ENCODE measurements at regions not wholly inside any gene's neighbourhood (a gene's known extent, or its start where the extent isn't known, plus 50 kb on each side); places are given as distances from the start of the nearest gene placed in this dataset.
"Not testable (repeated sequence)": the region's sequence is repeated elsewhere in the genome, so short reads cannot be mapped to it uniquely, and the experiment has no call there.

DNA sequence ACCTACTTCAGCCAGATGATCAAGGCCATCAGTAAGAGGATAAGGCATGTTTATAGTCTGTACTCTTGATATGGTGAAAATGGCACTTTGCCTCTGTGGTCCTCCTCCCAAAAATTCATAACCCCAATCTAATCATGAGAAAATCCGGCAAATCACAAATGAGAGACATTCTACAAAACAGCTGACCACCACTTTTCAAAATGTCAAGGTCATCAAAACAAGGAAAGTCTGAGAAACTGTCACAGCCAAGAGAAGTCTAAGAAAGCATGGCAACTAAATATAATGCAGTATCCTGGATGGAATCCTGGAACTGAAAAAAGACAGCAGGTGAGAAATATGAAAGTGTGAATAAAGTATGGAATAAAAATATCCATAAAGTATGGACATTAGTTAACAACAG, 226.6 kb upstream of the INTU start:
- Histone ChIP-seq H3K4me3 (ENCODE audit: low read depth, low read length) (no peak overlapping the region), H3K9ac (ENCODE audit: low read depth, low read length) (no peak overlapping the region), H3K9me3 (ENCODE audit: control insufficient read depth, insufficient read depth, low read length) (peaks cover 7% of the 10 kb centered on the region), H3K36me3 (ENCODE audit: control insufficient read depth, insufficient read depth, low read length) (no peaks in the 10 kb centered on the region), H3K27me3 (ENCODE audit: control insufficient read depth, insufficient read depth, low read length) (no peaks in the 10 kb centered on the region), H3K4me1 (ENCODE audit: control insufficient read depth, insufficient read depth, low read length) (no peaks in the 10 kb centered on the region)

DNA sequence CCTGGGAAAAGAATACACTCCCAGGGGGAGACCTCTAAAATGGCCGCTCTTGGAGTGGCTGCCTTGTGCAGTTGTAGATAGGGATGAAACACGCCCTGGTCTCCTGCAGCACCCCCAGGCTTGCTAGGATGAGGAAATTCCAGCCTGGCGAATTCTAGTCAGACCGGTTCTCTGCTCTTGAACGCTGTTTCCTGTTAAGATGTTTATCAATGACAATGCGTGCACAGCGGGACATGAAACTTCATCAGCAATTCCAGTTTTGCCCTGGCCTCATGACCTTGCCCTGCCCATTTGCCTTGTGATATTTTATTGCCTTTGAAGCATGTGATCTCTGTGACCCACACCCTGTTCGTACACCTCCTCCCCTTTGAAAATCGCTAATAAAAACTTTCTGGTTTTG, 225.2 kb upstream of the INTU start:
- H3K36me3 ChIP-seq (ENCODE audit: control insufficient read depth, insufficient read depth, low read length); H3K4me3 ChIP-seq (ENCODE audit: low read depth, low read length); H3K9me3 ChIP-seq (ENCODE audit: control insufficient read depth, insufficient read depth, low read length); H3K9ac ChIP-seq (ENCODE audit: low read depth, low read length); H3K4me1 ChIP-seq (ENCODE audit: control insufficient read depth, insufficient read depth, low read length); H3K27me3 ChIP-seq (ENCODE audit: control insufficient read depth, insufficient read depth, low read length): not testable (repeated sequence)

DNA sequence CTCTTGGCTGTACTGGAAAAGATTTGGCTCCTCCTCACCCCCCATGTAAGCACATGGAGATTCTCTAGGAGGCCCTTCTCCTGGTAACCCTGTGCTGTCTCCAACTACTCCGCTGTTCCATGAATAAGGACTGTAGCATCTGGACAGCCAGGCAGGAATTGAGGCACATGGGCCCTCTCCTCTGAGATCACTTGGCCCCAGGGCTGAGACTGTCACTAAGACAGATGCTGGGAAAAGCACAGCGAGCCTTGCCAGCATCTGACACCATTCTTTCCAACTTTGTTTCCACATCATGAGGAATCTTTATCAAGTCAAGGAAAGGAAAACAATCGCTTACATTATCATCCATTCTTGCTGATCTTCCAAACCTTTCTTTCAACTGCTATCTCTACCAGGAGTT, 222.6 kb upstream of the INTU start:
- Histone ChIP-seq H3K4me3 (ENCODE audit: low read depth, low read length) (no peak overlapping the region), H3K36me3 (ENCODE audit: control insufficient read depth, insufficient read depth, low read length) (no peaks in the 10 kb centered on the region), H3K9me3 (ENCODE audit: control insufficient read depth, insufficient read depth, low read length) (peaks cover 7% of the 10 kb centered on the region), H3K9ac (ENCODE audit: low read depth, low read length) (no peak overlapping the region), H3K4me1 (ENCODE audit: control insufficient read depth, insufficient read depth, low read length) (no peaks in the 10 kb centered on the region), H3K27me3 (ENCODE audit: control insufficient read depth, insufficient read depth, low read length) (no peaks in the 10 kb centered on the region)

DNA sequence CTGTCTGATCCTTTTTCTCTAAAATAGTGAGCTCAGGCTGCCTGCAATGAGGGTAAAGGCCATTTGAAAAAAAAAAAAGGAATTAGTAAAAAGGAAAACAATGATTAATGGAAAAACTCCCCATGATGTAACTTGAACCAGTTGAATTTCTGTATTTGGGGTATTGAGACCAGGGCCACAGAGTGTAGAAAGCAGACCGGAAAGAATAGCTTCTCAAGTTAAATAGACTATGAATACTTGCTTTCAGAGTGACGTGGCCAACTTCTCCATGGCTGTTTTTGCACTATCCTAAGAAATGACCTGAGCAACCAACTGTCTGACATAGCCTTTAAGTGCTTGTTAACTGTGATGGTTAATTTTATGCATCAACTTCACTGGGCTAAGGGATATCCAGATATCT, 222.1 kb upstream of the INTU start:
- no peak overlapping the region for H3K9ac ChIP-seq (ENCODE audit: low read depth, low read length)
- peaks cover 7% of the 10 kb centered on the region for H3K9me3 ChIP-seq (ENCODE audit: control insufficient read depth, insufficient read depth, low read length)
- no peaks in the 10 kb centered on the region for H3K36me3 ChIP-seq (ENCODE audit: control insufficient read depth, insufficient read depth, low read length)
- no peaks in the 10 kb centered on the region for H3K27me3 ChIP-seq (ENCODE audit: control insufficient read depth, insufficient read depth, low read length)
- no peak overlapping the region for H3K4me3 ChIP-seq (ENCODE audit: low read depth, low read length)
- no peaks in the 10 kb centered on the region for H3K4me1 ChIP-seq (ENCODE audit: control insufficient read depth, insufficient read depth, low read length)

GRCh38 chr4:127414951-127415606, 217.7 kb upstream of the INTU start:
- H3K9ac ChIP-seq (ENCODE audit: low read depth, low read length) = no peak overlapping the region
- no peaks in the 10 kb centered on the region for H3K9me3 ChIP-seq (ENCODE audit: control insufficient read depth, insufficient read depth, low read length)
- no peaks in the 10 kb centered on the region for H3K36me3 ChIP-seq (ENCODE audit: control insufficient read depth, insufficient read depth, low read length)
- no peaks in the 10 kb centered on the region for H3K4me1 ChIP-seq (ENCODE audit: control insufficient read depth, insufficient read depth, low read length)
- H3K27me3 ChIP-seq (ENCODE audit: control insufficient read depth, insufficient read depth, low read length) = no peaks in the 10 kb centered on the region
- no peak overlapping the region for H3K4me3 ChIP-seq (ENCODE audit: low read depth, low read length)

GRCh38 chr4:127416115-127416514, 216.6 kb upstream of the INTU start:
- H3K27me3 ChIP-seq (ENCODE audit: control insufficient read depth, insufficient read depth, low read length) = no peaks in the 10 kb centered on the region
- H3K4me1 ChIP-seq (ENCODE audit: control insufficient read depth, insufficient read depth, low read length) = no peaks in the 10 kb centered on the region
- no peaks in the 10 kb centered on the region for H3K36me3 ChIP-seq (ENCODE audit: control insufficient read depth, insufficient read depth, low read length)
- no peak overlapping the region for H3K9ac ChIP-seq (ENCODE audit: low read depth, low read length)
- H3K9me3 ChIP-seq (ENCODE audit: control insufficient read depth, insufficient read depth, low read length) = no peaks in the 10 kb centered on the region
- H3K4me3 ChIP-seq (ENCODE audit: low read depth, low read length) = no peak overlapping the region

DNA sequence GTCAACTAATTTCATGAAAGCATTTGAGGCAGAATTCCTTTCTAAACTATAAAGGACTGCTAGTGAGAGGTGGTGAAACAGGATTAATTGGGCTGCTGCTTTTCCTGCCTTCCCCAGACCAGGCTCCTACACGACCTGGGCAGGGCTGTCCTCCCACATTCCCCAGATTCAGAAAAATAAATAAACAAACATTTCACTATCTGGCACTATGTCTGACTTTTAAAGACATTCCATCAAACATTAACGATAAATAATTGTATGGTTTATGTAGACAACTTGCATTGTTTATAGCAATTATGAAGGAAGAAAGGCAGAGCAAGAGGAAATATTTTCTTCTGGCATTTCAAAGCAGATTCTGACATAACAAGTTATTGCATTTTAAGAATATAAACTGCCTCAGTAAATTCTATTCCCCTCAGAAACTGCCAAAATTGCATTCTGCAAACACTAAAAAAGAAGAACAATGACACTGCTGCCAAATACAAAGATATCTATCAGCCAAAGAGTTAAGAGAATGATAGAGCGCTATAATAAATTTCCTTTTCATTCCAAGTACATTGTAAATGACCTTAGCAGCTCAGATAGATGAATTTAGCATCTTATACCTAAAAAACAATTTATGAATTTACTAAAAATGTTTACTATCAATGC, 214.7 kb upstream of the INTU start:
- Histone ChIP-seq H3K36me3 (ENCODE audit: control insufficient read depth, insufficient read depth, low read length) (no peaks in the 10 kb centered on the region), H3K4me3 (ENCODE audit: low read depth, low read length) (no peak overlapping the region), H3K9ac (ENCODE audit: low read depth, low read length) (no peak overlapping the region), H3K27me3 (ENCODE audit: control insufficient read depth, insufficient read depth, low read length) (no peaks in the 10 kb centered on the region), H3K4me1 (ENCODE audit: control insufficient read depth, insufficient read depth, low read length) (no peaks in the 10 kb centered on the region), H3K9me3 (ENCODE audit: control insufficient read depth, insufficient read depth, low read length) (no peaks in the 10 kb centered on the region)

DNA sequence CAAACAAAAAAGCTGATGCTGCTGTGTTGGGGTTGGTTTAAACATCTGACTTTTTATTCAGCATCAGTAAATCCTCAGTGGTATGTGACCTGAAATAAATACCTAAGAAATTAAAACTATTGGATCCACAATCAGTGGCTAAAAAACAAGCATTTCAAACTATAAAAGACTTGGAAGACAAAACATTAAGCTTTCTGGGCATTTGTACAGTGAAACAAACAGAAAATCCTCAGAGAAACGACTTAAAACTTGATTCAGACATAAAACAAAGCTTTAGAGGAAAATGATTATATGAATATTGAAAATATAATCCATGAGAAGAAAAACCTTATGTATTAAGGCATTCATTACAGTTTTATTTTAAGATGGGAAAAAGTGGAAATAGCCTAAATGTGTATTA, 213.3 kb upstream of the INTU start:
- Histone ChIP-seq H3K4me1 (ENCODE audit: control insufficient read depth, insufficient read depth, low read length) (no peaks in the 10 kb centered on the region), H3K9ac (ENCODE audit: low read depth, low read length) (no peak overlapping the region), H3K27me3 (ENCODE audit: control insufficient read depth, insufficient read depth, low read length) (no peaks in the 10 kb centered on the region), H3K9me3 (ENCODE audit: control insufficient read depth, insufficient read depth, low read length) (no peaks in the 10 kb centered on the region), H3K4me3 (ENCODE audit: low read depth, low read length) (no peak overlapping the region), H3K36me3 (ENCODE audit: control insufficient read depth, insufficient read depth, low read length) (no peaks in the 10 kb centered on the region)

GRCh38 chr4:127421437-127421836, 211.3 kb upstream of the INTU start:
- Histone ChIP-seq H3K36me3 (ENCODE audit: control insufficient read depth, insufficient read depth, low read length) (no peaks in the 10 kb centered on the region), H3K9me3 (ENCODE audit: control insufficient read depth, insufficient read depth, low read length) (no peaks in the 10 kb centered on the region), H3K4me3 (ENCODE audit: low read depth, low read length) (no peak overlapping the region), H3K9ac (ENCODE audit: low read depth, low read length) (no peak overlapping the region), H3K27me3 (ENCODE audit: control insufficient read depth, insufficient read depth, low read length) (no peaks in the 10 kb centered on the region), H3K4me1 (ENCODE audit: control insufficient read depth, insufficient read depth, low read length) (no peaks in the 10 kb centered on the region)

DNA sequence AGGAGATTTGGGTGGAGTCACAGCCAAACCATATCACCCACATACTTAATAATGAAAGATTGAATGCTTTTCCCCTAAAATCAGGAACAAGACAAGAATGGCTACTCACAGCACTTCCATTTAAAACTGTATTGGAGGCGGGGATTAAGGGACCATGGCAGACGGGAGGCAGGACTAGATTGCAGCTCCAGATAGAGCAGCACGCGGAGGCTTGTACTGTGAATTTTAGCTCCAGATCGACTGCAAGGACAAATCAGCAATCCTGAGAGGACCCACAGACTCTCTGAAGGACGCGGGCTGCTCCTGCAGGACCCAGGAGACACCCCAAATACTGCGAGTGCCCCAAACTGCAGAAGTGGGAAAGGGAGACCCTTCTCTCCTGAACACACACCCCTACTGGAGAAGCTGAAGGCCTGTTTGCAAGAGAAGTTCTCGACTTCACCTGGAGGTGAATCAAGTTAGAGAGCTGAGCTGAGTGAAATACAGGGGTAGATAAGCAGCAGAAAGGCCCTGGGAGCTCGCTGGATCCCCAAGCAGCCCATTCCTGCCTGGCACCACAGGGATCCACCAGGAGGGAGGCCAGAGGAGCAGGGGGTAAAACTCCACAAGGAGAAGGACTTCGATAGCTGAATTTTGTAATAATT, 207.4 kb upstream of the INTU start:
- H3K4me1 ChIP-seq (ENCODE audit: control insufficient read depth, insufficient read depth, low read length) = no peaks in the 10 kb centered on the region
- no peaks in the 10 kb centered on the region for H3K9me3 ChIP-seq (ENCODE audit: control insufficient read depth, insufficient read depth, low read length)
- no peaks in the 10 kb centered on the region for H3K36me3 ChIP-seq (ENCODE audit: control insufficient read depth, insufficient read depth, low read length)
- H3K9ac ChIP-seq (ENCODE audit: low read depth, low read length) = no peak overlapping the region
- H3K4me3 ChIP-seq (ENCODE audit: low read depth, low read length) = no peak overlapping the region
- no peaks in the 10 kb centered on the region for H3K27me3 ChIP-seq (ENCODE audit: control insufficient read depth, insufficient read depth, low read length)

DNA sequence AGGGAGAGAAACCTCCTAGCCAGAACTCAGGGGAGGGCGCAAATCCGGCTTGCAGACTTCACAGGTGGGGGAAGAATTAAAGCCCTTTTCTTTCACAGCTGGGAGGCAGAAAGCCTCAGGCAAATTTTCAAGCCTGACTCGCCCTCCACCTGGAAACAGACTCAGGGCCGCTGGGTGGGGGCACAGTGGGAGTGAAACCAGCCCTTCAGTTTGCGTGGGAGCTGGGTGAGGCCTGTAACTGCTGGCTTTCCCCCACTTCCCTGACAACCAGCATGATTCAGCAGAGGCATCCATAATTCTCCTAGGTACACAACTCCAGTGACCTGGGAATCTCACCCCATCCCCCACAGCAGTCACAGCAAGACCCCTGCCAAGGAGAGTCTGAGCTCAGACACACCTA, 206.9 kb upstream of the INTU start:
- H3K9ac ChIP-seq (ENCODE audit: low read depth, low read length) = no peak overlapping the region
- no peak overlapping the region for H3K4me3 ChIP-seq (ENCODE audit: low read depth, low read length)
- no peaks in the 10 kb centered on the region for H3K27me3 ChIP-seq (ENCODE audit: control insufficient read depth, insufficient read depth, low read length)
- H3K9me3 ChIP-seq (ENCODE audit: control insufficient read depth, insufficient read depth, low read length) = no peaks in the 10 kb centered on the region
- H3K4me1 ChIP-seq (ENCODE audit: control insufficient read depth, insufficient read depth, low read length) = no peaks in the 10 kb centered on the region
- H3K36me3 ChIP-seq (ENCODE audit: control insufficient read depth, insufficient read depth, low read length) = no peaks in the 10 kb centered on the region

GRCh38 chr4:127441571-127441970, 191.2 kb upstream of the INTU start:
- Histone ChIP-seq H3K4me3 (ENCODE audit: low read depth, low read length) (no peak overlapping the region), H3K9ac (ENCODE audit: low read depth, low read length) (no peak overlapping the region), H3K27me3 (ENCODE audit: control insufficient read depth, insufficient read depth, low read length) (no peaks in the 10 kb centered on the region), H3K36me3 (ENCODE audit: control insufficient read depth, insufficient read depth, low read length) (no peaks in the 10 kb centered on the region), H3K4me1 (ENCODE audit: control insufficient read depth, insufficient read depth, low read length) (no peaks in the 10 kb centered on the region), H3K9me3 (ENCODE audit: control insufficient read depth, insufficient read depth, low read length) (no peaks in the 10 kb centered on the region)
